ENCODE measurements at regions not wholly inside any gene's neighbourhood (a gene's known extent, or its start where the extent isn't known, plus 50 kb on each side); places are given as distances from the start of the nearest gene placed in this dataset.

- no peaks in the 10 kb centered on the region for H3K4me1 ChIP-seq (ENCODE audit: control insufficient read depth in 1 of 2, insufficient read depth in 2 of 2, low read length in 2 of 2)
- no peak overlapping the region for H3K4me3 ChIP-seq (ENCODE audit: low read length in 2 of 2)
- H3K36me3 ChIP-seq (ENCODE audit: control insufficient read depth in 1 of 2, insufficient read depth in 2 of 2, low read length in 1 of 2), result no peaks in the 10 kb centered on the region
- H3K9me3 ChIP-seq (ENCODE audit: control insufficient read depth, low read length), result no peaks in the 10 kb centered on the region
- no peak overlapping the region for H3K27ac ChIP-seq (ENCODE audit: low read depth in 1 of 2, low read length in 2 of 2)
- intact Hi-C loops (cut with DNase I), result no loop called here
- no peaks in the 10 kb centered on the region for H3K27me3 ChIP-seq (ENCODE audit: control insufficient read depth in 1 of 2, insufficient read depth in 2 of 2, low read length in 1 of 2)
- DNase-seq (no peak), ATAC-seq (ENCODE audit: low FRiP score) (no peak)
Observed at GRCh38 chr2:198441901-198442300, 637.5 kb downstream of the PLCL1 start.

GRCh38 chr2:198441246-198441645, 636.9 kb downstream of the PLCL1 start:
- H3K27me3 ChIP-seq (ENCODE audit: control insufficient read depth in 1 of 2, insufficient read depth in 2 of 2, low read length in 1 of 2), result no peaks in the 10 kb centered on the region
- intact Hi-C loops (cut with DNase I), result no loop called here
- H3K27ac ChIP-seq (ENCODE audit: low read depth in 1 of 2, low read length in 2 of 2), result no peak overlapping the region
- DNase-seq (no peak), ATAC-seq (ENCODE audit: low FRiP score) (no peak)
- WGBS, 2 donors, result 55 to 75% methylated on average over 1 of the region's 1 CpG
- no peak overlapping the region for H3K4me3 ChIP-seq (ENCODE audit: low read length in 2 of 2)
- no peaks in the 10 kb centered on the region for H3K9me3 ChIP-seq (ENCODE audit: control insufficient read depth, low read length)
- no peaks in the 10 kb centered on the region for H3K4me1 ChIP-seq (ENCODE audit: control insufficient read depth in 1 of 2, insufficient read depth in 2 of 2, low read length in 2 of 2)
- H3K36me3 ChIP-seq (ENCODE audit: control insufficient read depth in 1 of 2, insufficient read depth in 2 of 2, low read length in 1 of 2), result no peaks in the 10 kb centered on the region

- Histone ChIP-seq H3K27me3 (ENCODE audit: control insufficient read depth in 1 of 2, insufficient read depth in 2 of 2, low read length in 1 of 2) (no peaks in the 10 kb centered on the region), H3K9me3 (ENCODE audit: control insufficient read depth, low read length) (no peaks in the 10 kb centered on the region), H3K36me3 (ENCODE audit: control insufficient read depth in 1 of 2, insufficient read depth in 2 of 2, low read length in 1 of 2) (no peaks in the 10 kb centered on the region), H3K27ac (ENCODE audit: low read depth in 1 of 2, low read length in 2 of 2) (no peak overlapping the region), H3K4me3 (ENCODE audit: low read length in 2 of 2) (no peak overlapping the region), H3K4me1 (ENCODE audit: control insufficient read depth in 1 of 2, insufficient read depth in 2 of 2, low read length in 2 of 2) (no peaks in the 10 kb centered on the region)
- intact Hi-C loops (cut with DNase I), result no loop called here
- DNase-seq (no peak), ATAC-seq (ENCODE audit: low FRiP score) (no peak)
- WGBS, 2 donors, result 52 to 57% methylated on average over 2 of the region's 2 CpGs
Observed at GRCh38 chr2:198440833-198441232, 636.4 kb downstream of the PLCL1 start.

- no peak overlapping the region for H3K4me3 ChIP-seq (ENCODE audit: low read length in 2 of 2)
- no peaks in the 10 kb centered on the region for H3K4me1 ChIP-seq (ENCODE audit: control insufficient read depth in 1 of 2, insufficient read depth in 2 of 2, low read length in 2 of 2)
- no peaks in the 10 kb centered on the region for H3K36me3 ChIP-seq (ENCODE audit: control insufficient read depth in 1 of 2, insufficient read depth in 2 of 2, low read length in 1 of 2)
- H3K27ac ChIP-seq (ENCODE audit: low read depth in 1 of 2, low read length in 2 of 2), result no peak overlapping the region
- intact Hi-C loops (cut with DNase I), result no loop called here
- 89 to 92% methylated on average over 1 of the region's 1 CpG for WGBS, 2 donors
- H3K9me3 ChIP-seq (ENCODE audit: control insufficient read depth, low read length), result no peaks in the 10 kb centered on the region
- H3K27me3 ChIP-seq (ENCODE audit: control insufficient read depth in 1 of 2, insufficient read depth in 2 of 2, low read length in 1 of 2), result no peaks in the 10 kb centered on the region
- DNase-seq (no peak), ATAC-seq (ENCODE audit: low FRiP score) (no peak)
Observed at GRCh38 chr2:198438331-198438730, 633.9 kb downstream of the PLCL1 start.

GRCh38 chr2:198424112-198424511, 619.7 kb downstream of the PLCL1 start:
- 78 to 82% methylated on average over 1 of the region's 1 CpG for WGBS, 2 donors
- intact Hi-C loops (cut with DNase I), result no loop called here

GRCh38 chr2:198417836-198418235, 613.4 kb downstream of the PLCL1 start:
- Histone ChIP-seq H3K4me3 (ENCODE audit: low read length in 2 of 2) (no peak overlapping the region), H3K36me3 (ENCODE audit: control insufficient read depth in 1 of 2, insufficient read depth in 2 of 2, low read length in 1 of 2) (no peaks in the 10 kb centered on the region), H3K9me3 (ENCODE audit: control insufficient read depth, low read length) (no peaks in the 10 kb centered on the region), H3K27me3 (ENCODE audit: control insufficient read depth in 1 of 2, insufficient read depth in 2 of 2, low read length in 1 of 2) (no peaks in the 10 kb centered on the region), H3K27ac (ENCODE audit: low read depth in 1 of 2, low read length in 2 of 2) (no peak overlapping the region), H3K4me1 (ENCODE audit: control insufficient read depth in 1 of 2, insufficient read depth in 2 of 2, low read length in 2 of 2) (no peaks in the 10 kb centered on the region)
- DNase-seq, result no peak
- 86 to 92% methylated on average over 3 of the region's 3 CpGs for WGBS, 2 donors
- ATAC-seq (ENCODE audit: low FRiP score), result no peak
- intact Hi-C loops (cut with DNase I), result no loop called here

More at GRCh38 chr2:198424112-198424511, 619.7 kb downstream of the PLCL1 start:
- no peak overlapping the region for H3K4me3 ChIP-seq (ENCODE audit: low read length in 2 of 2)
- no peak overlapping the region for H3K27ac ChIP-seq (ENCODE audit: low read depth in 1 of 2, low read length in 2 of 2)
- H3K36me3 ChIP-seq (ENCODE audit: control insufficient read depth in 1 of 2, insufficient read depth in 2 of 2, low read length in 1 of 2), result no peaks in the 10 kb centered on the region
- H3K27me3 ChIP-seq (ENCODE audit: control insufficient read depth in 1 of 2, insufficient read depth in 2 of 2, low read length in 1 of 2), result no peaks in the 10 kb centered on the region
- no peak for ATAC-seq (ENCODE audit: low FRiP score)
- DNase-seq, result no peak
- H3K4me1 ChIP-seq (ENCODE audit: control insufficient read depth in 1 of 2, insufficient read depth in 2 of 2, low read length in 2 of 2), result no peaks in the 10 kb centered on the region
- no peaks in the 10 kb centered on the region for H3K9me3 ChIP-seq (ENCODE audit: control insufficient read depth, low read length)

- ATAC-seq (ENCODE audit: low FRiP score), result no peak
- no peak for DNase-seq
- Histone ChIP-seq H3K36me3 (ENCODE audit: control insufficient read depth in 1 of 2, insufficient read depth in 2 of 2, low read length in 1 of 2) (no peaks in the 10 kb centered on the region), H3K9me3 (ENCODE audit: control insufficient read depth, low read length) (no peaks in the 10 kb centered on the region), H3K27me3 (ENCODE audit: control insufficient read depth in 1 of 2, insufficient read depth in 2 of 2, low read length in 1 of 2) (no peaks in the 10 kb centered on the region), H3K27ac (ENCODE audit: low read depth in 1 of 2, low read length in 2 of 2) (no peak overlapping the region), H3K4me1 (ENCODE audit: control insufficient read depth in 1 of 2, insufficient read depth in 2 of 2, low read length in 2 of 2) (no peaks in the 10 kb centered on the region), H3K4me3 (ENCODE audit: low read length in 2 of 2) (no peak overlapping the region)
- 89 to 91% methylated on average over 2 of the region's 2 CpGs for WGBS, 2 donors
- intact Hi-C loops (cut with DNase I), result no loop called here
Observed at GRCh38 chr2:198414976-198415375, 610.6 kb downstream of the PLCL1 start.

GRCh38 chr2:198411936-198412335, 607.5 kb downstream of the PLCL1 start:
- Histone ChIP-seq H3K27ac (ENCODE audit: low read depth in 1 of 2, low read length in 2 of 2) (no peak overlapping the region), H3K36me3 (ENCODE audit: control insufficient read depth in 1 of 2, insufficient read depth in 2 of 2, low read length in 1 of 2) (no peaks in the 10 kb centered on the region), H3K27me3 (ENCODE audit: control insufficient read depth in 1 of 2, insufficient read depth in 2 of 2, low read length in 1 of 2) (no peaks in the 10 kb centered on the region), H3K4me1 (ENCODE audit: control insufficient read depth in 1 of 2, insufficient read depth in 2 of 2, low read length in 2 of 2) (no peaks in the 10 kb centered on the region), H3K9me3 (ENCODE audit: control insufficient read depth, low read length) (no peaks in the 10 kb centered on the region), H3K4me3 (ENCODE audit: low read length in 2 of 2) (no peak overlapping the region)
- 4 to 13% methylated on average over 2 of the region's 2 CpGs for WGBS, 2 donors
- ATAC-seq (ENCODE audit: low FRiP score) (no peak), DNase-seq (no peak)
- intact Hi-C loops (cut with DNase I), result no loop called here

GRCh38 chr2:198408171-198408570, 603.8 kb downstream of the PLCL1 start:
- no peaks in the 10 kb centered on the region for H3K4me1 ChIP-seq (ENCODE audit: control insufficient read depth in 1 of 2, insufficient read depth in 2 of 2, low read length in 2 of 2)
- intact Hi-C loops (cut with DNase I), result no loop called here
- no peak overlapping the region for H3K4me3 ChIP-seq (ENCODE audit: low read length in 2 of 2)
- DNase-seq, result no peak
- no peaks in the 10 kb centered on the region for H3K9me3 ChIP-seq (ENCODE audit: control insufficient read depth, low read length)
- no peak overlapping the region for H3K27ac ChIP-seq (ENCODE audit: low read depth in 1 of 2, low read length in 2 of 2)
- 46 to 49% methylated on average over 6 of the region's 6 CpGs for WGBS, 2 donors
- H3K27me3 ChIP-seq (ENCODE audit: control insufficient read depth in 1 of 2, insufficient read depth in 2 of 2, low read length in 1 of 2), result no peaks in the 10 kb centered on the region
- no peak for ATAC-seq (ENCODE audit: low FRiP score)
- H3K36me3 ChIP-seq (ENCODE audit: control insufficient read depth in 1 of 2, insufficient read depth in 2 of 2, low read length in 1 of 2), result no peaks in the 10 kb centered on the region
